HG02588 (cell line): ENCODE measurements at regions not wholly inside any gene's neighbourhood (a gene's known extent, or its start where the extent isn't known, plus 50 kb on each side); places are given as distances from the start of the nearest gene placed in this dataset.
"Not testable (repeated sequence)": the region's sequence is repeated elsewhere in the genome, so short reads cannot be mapped to it uniquely, and the experiment has no call there.

ENCODE experiments used
- ATAC-seq: cut with Tn5 transposase; IDR thresholded peaks from one replicate; pipeline ENCODE4 v1.9.1; 2021; ENCODE audit warnings: mild to moderate bottlenecking, moderate library complexity; ENCODE audit not compliant: unreplicated experiment

GRCh38 chrX:115909017-115909416 is 261.5 kb upstream of the AGTR2 start:
- ATAC-seq, result no peak

DNA sequence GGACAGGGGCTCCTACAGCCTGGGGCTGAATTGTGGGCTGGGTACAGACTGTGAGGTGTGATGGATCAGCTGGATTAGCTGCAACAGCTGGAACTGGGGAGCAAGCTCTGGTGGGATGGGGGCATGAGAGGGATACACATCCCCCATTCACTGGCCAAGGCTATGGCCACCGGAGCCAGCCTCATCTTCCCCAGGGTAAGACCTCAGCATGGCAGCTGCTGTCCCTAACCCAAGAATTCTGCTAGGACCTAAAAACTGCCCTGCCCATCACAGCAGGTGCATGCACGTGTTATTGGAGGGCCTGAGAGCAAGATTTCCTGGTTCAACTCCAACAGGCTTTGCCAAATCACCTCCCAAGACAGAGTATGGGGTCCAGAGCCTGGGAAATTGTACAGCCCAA is 258.6 kb upstream of the AGTR2 start:
- ATAC-seq, result no peak

DNA sequence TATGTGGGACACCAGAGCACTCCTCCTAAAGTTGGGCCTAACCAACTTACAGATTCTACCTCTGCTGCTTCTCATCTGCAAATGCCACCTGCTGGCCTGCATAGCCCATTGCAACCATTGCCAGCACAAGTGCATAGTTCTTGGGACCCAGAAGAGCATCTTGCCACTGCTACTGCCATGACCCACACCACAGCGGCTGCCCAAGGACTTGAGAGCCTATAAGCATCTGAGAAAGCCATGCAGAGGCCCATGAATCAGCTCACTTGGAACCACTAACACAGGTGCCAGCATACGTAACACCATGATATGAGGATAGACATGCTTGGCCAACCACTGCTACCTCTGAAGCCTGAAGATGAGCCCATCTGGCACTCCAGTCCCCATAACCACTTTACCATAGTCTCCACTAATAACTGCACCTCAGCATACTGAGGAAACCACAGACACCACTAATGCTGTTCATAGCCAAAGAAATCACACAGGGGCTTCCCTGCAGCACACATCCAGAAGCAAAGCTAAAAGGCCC is 258.1 kb upstream of the AGTR2 start:
- ATAC-seq, result peak; percentile 89

DNA sequence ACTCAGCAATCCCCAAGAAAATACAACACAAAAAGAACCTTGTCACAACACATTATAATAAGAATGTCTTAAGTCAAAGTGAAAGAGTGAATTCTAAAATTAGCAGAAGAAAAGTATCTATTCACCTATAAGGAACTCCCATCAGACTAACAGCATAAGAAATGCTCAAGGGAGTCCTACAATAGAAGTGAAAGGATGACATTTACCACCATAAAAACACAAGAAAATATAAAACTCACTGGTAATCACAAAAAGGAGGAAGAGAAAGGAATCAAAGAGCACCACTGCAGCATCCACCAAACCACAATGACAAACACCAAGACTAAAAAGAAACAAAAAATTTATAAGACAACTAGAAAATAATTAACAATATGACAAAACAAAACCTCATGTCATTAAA is 257.0 kb upstream of the AGTR2 start:
- no peak for ATAC-seq

GRCh38 chrX:115915625-115916024 is 254.9 kb upstream of the AGTR2 start:
- not testable (repeated sequence) for ATAC-seq

DNA sequence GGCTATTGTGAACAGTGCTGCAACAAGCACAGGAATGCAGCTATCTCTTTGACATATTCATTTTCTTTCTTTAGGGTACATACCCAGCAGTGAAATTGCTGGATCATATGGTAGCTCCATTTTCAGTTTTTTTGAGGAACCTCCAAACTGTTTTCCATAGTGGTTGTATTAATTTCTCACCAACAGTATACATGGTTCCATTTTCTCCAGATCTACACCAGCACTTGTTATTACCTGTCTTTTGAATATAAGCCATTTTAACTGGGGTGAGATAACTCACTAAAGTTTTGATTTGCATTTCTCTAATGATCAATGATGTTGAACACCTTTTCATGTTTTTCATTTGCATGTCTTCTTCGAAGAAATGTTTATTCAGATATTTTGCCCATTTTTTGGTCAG is 241.1 kb upstream of the AGTR2 start:
- ATAC-seq, result no peak

DNA sequence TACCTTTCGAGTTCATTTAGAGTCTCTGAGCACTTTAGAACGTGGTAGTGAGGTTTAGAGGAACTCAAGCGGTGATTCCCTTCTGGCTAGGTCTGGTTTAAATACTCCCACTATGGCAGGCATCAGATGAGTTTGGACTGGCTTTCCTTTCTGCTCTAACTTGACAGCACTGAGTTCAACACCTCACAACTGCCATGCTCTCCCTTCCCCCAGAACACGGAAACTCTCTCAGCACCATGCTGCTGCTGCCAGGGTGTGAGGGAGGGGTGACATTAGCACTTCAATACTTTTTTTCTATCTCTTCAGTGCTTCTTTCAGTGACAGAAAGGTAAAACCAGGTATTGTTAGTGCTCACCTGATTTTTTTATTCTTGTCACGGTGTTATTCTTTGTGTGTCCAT is 234.5 kb upstream of the AGTR2 start:
- ATAC-seq, result no peak

DNA sequence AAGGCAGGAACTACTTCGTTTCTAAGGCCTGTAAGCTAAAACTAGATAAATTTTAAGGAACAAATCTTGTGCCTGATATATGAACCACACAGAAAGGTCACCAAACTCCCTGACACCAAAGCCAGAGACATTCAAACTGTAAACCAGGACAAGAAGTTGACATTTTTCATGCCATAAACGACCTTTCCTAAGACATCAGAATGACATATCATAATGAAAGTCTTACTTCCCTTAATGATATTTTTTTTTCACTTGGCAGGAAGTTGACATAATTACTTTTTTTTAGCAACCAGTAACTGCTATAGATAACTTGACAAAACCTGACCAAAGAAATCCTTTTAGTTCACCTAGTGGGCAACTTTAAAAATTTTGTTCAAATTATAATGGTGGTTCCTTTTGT is 231.5 kb upstream of the AGTR2 start:
- ATAC-seq, result no peak

- ATAC-seq, result no peak
Observed at GRCh38 chrX:115939636-115940160, 230.8 kb upstream of the AGTR2 start.

DNA sequence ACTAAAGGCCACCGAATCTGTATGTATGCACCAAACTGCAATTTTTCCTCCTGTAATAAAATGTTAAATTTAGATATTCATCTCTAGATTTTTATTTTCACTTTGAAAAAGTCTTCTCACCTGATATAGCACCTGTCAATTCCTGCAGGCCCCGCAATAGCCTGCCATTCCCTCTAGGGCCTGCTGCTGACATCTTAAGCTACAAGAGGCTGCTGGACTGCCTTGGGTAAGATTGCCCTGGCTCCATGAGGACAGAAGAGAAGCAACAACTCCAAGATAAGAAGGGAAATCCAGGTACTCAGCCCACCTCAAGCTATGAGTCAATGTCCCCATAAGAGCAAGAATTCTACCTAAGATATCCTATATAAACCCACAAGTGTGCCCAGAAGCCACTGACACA is 230.2 kb upstream of the AGTR2 start:
- ATAC-seq, result no peak

DNA sequence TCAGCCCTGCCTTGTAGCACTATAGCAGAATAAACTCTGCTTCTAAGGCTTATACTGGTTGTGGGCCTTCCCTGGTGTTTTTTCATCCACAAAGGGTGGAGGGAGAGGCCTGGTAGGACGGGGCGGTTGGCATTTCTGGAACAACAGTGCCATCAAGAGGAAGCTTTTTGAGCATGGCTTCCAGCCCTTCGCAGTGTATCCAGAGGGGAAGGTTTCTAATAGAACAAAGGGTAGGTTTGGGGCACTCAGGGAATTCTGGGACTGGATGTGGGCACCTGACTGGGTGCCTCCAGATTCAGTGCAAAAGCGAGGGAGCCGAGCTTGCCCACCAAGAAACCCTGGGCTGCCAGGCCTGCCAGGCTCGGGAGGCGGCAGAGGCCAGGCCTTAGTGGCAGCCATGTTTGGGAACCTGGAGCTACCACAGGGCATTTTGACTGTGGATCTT is 229.6 kb upstream of the AGTR2 start:
- no peak for ATAC-seq

DNA sequence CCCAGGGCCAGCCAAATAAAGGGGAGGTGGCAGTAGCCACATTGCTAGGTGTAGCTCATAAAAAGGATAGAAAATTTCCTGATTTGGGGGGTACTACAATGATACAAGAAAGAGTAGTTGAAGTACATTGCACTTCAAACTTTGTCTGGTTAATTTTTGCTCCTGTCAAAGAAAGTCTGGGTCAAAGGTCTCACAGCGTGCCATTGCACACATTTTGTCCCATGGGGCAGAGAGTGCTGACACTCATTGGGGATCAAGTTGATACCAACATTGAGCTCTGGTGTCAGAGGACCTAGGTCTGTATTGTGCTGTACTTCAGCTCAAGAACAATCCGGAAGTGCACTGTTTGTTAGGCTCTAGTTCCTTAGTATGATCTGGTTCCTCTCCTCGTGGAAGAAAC is 229.2 kb upstream of the AGTR2 start:
- ATAC-seq, result no peak

- no peak for ATAC-seq
Observed at GRCh38 chrX:115946059-115946458, 224.5 kb upstream of the AGTR2 start.

DNA sequence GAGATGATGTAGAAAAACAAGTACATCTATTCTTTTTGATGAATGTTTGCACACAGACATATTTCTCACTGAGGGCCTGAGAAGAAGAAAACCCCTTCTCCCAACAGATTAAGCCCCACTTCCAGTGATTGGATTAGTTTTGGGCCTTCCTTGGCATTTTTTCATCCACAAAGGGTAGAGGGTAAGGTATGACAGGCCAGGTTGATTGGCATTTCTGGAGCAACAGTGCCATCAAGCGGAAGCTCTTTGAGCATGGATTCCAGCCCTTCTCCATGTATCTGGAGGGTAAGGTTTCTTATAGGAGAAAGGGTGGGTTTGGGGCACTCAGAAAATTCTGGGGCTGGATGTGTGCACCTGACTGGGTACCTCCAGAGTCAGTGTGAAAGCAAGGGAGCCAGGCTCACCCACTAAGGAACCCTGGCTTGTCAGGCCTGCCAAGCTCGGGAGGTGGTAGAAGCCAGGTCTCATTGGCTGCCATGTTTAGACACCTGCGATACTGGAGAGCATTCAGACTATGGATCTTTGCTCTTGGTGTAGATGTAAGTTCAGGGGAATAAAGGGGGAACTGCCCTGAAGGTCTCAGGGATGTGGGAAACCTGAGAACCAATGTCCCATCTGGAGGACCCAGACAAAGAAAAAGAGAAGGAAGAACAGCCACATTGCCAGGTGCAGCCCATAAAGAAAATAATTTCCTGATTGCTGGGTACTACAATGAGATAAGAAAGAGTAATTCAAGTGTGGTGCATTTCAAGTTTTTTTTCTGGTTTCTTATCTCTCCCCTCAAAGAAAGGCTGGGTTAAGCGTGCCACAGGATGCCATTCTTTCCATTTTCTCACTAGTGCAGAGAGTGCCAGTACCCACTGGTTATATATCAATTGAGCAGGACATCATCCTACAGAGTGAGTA is 222.3 kb upstream of the AGTR2 start:
- ATAC-seq, result no peak

DNA sequence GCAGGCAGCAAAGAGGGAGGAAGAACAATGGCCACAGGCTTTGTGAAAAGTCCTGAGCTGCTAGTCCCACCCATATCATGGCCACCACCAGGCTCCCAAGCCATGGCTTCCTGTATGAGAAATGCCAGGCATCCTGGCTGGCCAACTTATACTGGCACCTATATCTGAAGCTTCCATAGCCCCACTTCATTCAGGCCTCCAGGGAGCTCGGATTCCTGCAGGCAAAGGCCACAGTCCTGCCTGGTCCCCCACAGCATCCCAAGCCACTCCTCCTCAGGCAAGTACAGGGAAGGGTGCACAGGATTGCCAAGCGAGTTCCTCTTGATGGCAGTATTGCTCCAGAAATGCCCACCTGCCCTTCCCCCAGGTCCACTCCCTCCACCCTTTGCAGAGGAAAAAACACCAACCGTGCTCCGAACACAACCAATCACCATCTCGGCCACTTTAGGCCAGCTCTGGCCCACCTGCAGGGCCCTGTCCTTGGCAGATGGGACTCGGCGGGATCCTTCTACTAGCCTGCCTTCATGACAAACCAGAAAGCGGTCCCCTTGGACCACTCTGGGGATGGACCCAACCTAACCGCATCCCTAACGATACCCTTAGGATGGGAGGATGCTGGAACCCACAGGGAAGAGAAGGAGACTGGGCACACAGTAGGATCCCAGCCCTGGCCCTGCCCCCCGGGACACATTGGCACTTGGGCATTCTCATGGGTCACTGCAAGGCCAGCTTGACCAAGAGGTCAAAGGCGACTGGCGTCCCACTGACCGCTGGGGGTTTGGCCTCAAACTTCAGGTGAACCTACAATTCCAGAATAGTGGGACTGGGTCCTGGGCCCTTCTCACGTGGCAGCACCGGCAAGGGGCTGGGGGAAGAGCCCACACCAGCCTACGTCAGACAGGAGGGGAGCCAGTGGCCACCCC is 220.4 kb upstream of the AGTR2 start:
- no peak for ATAC-seq

DNA sequence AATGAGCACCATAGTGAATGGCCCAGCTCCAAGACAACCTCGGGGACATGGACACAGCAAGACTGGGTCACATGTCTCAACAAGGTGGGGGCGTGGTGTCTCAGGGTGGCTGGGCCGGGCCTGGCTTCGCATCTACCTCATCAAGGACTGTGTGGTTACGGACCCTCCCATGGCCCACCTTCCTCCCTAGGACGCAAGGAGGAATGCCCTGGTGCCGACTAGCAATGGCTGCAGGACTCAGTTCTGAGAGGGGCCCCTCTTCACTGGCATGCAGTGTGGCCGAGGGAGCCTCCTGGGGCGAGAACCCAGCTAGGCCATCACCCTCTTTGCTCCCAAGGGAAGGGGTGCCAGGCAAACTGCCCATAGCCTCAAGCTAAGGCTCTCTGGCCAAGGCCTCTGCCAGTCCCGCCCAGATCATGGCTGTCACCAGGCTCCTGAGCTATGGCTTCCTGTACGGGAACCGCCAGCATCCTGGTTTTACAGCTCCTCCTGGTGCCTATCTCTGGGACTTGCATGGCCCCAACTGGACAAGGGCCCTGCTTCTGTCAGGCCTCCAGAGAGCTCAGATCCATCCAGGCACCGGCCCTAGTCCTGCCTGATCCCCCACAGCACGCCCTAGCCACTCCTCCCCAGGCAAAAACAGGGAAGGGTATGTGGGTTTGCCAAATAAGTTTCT is 218.0 kb upstream of the AGTR2 start:
- ATAC-seq, result no peak

DNA sequence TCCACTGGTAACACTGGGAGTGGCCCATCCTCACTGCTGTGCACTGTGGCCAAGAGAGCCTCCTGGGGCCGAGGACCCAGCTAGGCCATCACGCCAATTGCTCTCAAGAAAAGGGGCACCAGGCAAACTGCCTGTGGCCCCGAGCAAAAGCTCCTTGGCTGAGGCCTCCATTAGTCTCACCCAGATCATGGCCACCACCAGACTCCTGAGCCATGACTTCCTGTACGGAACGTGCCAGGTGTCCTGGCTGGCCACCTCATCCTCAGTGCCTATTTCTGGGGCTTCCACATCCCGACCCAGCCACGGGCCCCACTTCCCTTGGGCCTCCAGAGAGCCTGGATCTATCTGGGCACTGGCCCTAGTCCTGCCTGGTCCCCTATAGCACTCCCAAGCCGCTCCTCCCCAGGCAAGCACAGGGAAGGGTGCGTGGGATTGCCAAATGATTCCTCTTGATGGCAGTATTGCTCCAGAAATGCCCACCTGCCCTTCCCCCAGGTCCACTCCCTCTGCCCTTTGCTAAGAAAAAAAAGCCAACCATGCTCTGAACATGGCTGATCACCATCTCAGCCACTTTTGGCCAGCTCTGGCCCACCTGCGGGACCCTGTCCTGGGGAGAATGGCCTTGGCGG is 212.6 kb upstream of the AGTR2 start:
- no peak for ATAC-seq

DNA sequence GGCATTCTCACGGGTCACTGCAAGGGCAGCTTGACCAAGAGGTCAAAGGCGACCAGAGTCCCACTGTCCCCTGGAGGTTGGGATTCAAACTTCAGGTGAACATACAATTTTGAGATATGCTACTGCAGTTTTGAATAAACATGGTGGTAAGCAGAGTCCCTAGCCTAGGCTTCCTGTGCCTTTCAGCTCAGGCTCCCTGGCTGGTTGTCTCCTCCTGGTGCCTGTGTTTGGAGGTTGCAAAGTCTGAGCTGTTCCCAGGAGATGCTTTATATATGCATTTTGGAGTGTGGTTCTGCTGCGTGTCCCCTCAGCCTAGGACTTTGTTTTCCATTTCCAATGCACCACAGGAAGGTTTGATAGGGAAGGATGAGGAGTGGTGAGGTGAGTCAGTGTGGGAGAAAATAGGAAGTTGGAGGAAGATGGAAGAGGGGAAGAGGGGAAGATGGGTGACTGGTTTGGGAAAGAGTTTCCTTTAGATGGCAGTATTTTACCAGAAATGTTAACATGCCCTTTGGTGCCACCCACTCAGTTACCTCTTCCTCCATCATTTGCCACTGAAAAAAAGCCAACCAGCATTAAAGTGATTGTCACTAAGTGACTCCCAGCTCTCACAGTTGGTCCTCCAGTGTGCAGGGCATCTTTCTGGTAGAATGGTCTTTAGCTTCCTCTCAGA is 211.7 kb upstream of the AGTR2 start:
- no peak for ATAC-seq

- no peak for ATAC-seq
Observed at GRCh38 chrX:115960440-115961084, 210.0 kb upstream of the AGTR2 start.
